ENCODE measurements at regions not wholly inside any gene's neighbourhood (a gene's known extent, or its start where the extent isn't known, plus 50 kb on each side); places are given as distances from the start of the nearest gene placed in this dataset.

- TF ChIP-seq CTCF (conservative IDR thresholded peaks at IDR 0.05; ENCODE audit: low read depth in 2 of 2) (no peak), EZH2 (IDR thresholded peaks at IDR 0.05; ENCODE audit: low read depth, unreplicated experiment) (no peak), POLR2AphosphoS5 (IDR thresholded peaks at IDR 0.05; ENCODE audit: low read depth) (no peak)
These were observed 183.0 kb upstream of the ANK3 start for GRCh38 chr10:60572511-60573194.

Measured in GM23338 (cell line).